Breast epithelium (tissue), 3 donors: ENCODE measurements at regions not wholly inside any gene's neighbourhood (a gene's known extent, or its start where the extent isn't known, plus 50 kb on each side); places are given as distances from the start of the nearest gene placed in this dataset.

Source experiments
- POLR2AphosphoS5 ChIP-seq, 3 donors: sonication (generic); formaldehyde crosslinking; IDR thresholded peaks; one replicate each; pipeline ENCODE4 v1.6.1; 2017; ENCODE audit warnings: antibody characterized with exemption in 3 of 3
- TF ChIP-seq, protein P1 (sequence below), 3 donors: fragments of 450-650 bp; IDR thresholded peaks; one replicate each; pipeline ENCODE4 v1.5.1; 2016 to 2017; ENCODE audit warnings: antibody characterized with exemption in 3 of 3, mild to moderate bottlenecking in 3 of 3, moderate library complexity in 3 of 3

GRCh38 chr19:29278716-29279115 is 65.8 kb upstream of the UQCRFS1 start:
- TF ChIP-seq POLR2AphosphoS5 (IDR thresholded peaks at IDR 0.05): no peak
- TF ChIP-seq, protein P1, sequence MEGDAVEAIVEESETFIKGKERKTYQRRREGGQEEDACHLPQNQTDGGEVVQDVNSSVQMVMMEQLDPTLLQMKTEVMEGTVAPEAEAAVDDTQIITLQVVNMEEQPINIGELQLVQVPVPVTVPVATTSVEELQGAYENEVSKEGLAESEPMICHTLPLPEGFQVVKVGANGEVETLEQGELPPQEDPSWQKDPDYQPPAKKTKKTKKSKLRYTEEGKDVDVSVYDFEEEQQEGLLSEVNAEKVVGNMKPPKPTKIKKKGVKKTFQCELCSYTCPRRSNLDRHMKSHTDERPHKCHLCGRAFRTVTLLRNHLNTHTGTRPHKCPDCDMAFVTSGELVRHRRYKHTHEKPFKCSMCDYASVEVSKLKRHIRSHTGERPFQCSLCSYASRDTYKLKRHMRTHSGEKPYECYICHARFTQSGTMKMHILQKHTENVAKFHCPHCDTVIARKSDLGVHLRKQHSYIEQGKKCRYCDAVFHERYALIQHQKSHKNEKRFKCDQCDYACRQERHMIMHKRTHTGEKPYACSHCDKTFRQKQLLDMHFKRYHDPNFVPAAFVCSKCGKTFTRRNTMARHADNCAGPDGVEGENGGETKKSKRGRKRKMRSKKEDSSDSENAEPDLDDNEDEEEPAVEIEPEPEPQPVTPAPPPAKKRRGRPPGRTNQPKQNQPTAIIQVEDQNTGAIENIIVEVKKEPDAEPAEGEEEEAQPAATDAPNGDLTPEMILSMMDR (IDR thresholded peaks at IDR 0.05): no peak
